OCI-LY1 (cell line): ENCODE measurements at regions not wholly inside any gene's neighbourhood (a gene's known extent, or its start where the extent isn't known, plus 50 kb on each side); places are given as distances from the start of the nearest gene placed in this dataset.

Source experiments
- CTCF ChIP-seq: fragments of 200-600 bp; sonication (generic), shearing (Covaris generic); IDR thresholded peaks from 2 replicates; pipeline ENCODE4 v1.5.1; 2017; ENCODE audit warnings: mild to moderate bottlenecking, antibody characterized with exemption, low read length, moderate library complexity, mixed read lengths
- EZH2 ChIP-seq: fragments of 200-600 bp; sonication (generic), shearing (Covaris generic); IDR thresholded peaks from 2 replicates; pipeline ENCODE4 v1.8.0; 2017; ENCODE audit warnings: borderline replicate concordance, mixed run types, mild to moderate bottlenecking, antibody characterized with exemption, low read length, moderate library complexity, mixed read lengths

- TF ChIP-seq CTCF = no peak
- no peak for TF ChIP-seq EZH2
Measured at GRCh38 chr20:11137688-11138087, 463.9 kb upstream of the JAG1 start.
